K562 (cell line): ENCODE measurements at regions not wholly inside any gene's neighbourhood (a gene's known extent, or its start where the extent isn't known, plus 50 kb on each side); places are given as distances from the start of the nearest gene placed in this dataset.

ENCODE experiments used
- SAFB ChIP-seq: fragments of 200-400 bp; formaldehyde crosslinking; IDR thresholded peaks from 2 replicates; pipeline ENCODE4 v1.6.1; 2017; ENCODE audit warnings: low read depth, low read length, borderline replicate concordance
- ZC3H8 ChIP-seq: fragments of 450-650 bp; IDR thresholded peaks from 2 replicates; pipeline ENCODE4 v1.6.1; 2017
- TF ChIP-seq, protein P1 (sequence below): fragments of 250-450 bp; sonication (Bioruptor Pico); IDR thresholded peaks from 2 replicates; pipeline ENCODE4 v1.4.0; 2020
- TF ChIP-seq, protein P2 (sequence below), 3 experiments: fragments of 200-800 bp in 1 of 3; fragments of 250-450 bp in 1 of 3; fragments of 450-650 bp in 1 of 3; sonication (Bioruptor Pico) in 1 of 3; sonication (Bioruptor generic) in 1 of 3; formaldehyde crosslinking in 1 of 3; IDR thresholded peaks; 2 replicates each; pipeline versions ENCODE4 v1.6.1 to v1.8.0; 2016 to 2022; ENCODE audit warnings: mild to moderate bottlenecking in 2 of 3, missing genetic modification characterization in 2 of 3, missing compliant biosample characterization in 1 of 3, moderate library complexity in 1 of 3

DNA sequence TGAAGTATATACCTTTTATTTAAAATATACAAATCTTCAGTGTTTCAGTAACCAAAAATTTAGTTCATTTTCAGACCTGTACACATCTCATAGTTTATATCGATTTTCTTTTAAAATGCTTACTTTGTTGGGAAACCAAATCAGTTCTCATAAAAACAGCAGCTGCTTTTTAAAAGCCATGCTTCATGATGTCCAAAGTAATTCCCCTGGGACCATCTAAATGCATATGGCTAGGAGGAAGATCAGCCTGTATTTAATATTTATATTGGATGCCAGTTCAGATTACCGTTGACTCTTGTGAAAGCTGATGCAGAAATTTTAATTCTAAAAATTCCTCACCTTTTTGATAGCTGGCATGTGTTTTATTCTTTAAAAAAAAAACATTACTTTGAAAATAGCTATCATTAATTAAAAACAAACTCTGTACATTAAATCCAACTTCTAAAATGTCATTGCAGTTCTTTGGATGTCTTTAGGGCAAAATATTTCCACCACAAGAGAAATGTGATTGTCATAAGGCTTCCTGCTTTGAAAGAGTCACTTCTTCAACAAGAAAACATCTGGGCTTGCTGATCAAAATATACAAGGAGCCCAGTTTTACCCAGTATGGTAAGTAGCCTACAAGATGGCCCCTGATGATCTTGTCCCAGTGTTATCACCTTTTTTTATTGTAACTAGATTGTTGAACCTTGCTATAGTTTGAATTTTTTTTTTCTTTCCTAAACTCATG lies 1242.9 kb upstream of the CDH6 start (continued):
- TF ChIP-seq, protein P1, sequence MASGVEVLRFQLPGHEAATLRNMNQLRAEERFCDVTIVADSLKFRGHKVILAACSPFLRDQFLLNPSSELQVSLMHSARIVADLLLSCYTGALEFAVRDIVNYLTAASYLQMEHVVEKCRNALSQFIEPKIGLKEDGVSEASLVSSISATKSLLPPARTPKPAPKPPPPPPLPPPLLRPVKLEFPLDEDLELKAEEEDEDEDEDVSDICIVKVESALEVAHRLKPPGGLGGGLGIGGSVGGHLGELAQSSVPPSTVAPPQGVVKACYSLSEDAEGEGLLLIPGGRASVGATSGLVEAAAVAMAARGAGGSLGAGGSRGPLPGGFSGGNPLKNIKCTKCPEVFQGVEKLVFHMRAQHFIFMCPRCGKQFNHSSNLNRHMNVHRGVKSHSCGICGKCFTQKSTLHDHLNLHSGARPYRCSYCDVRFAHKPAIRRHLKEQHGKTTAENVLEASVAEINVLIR (CRISPR knock-in tag) = no peak
- TF ChIP-seq SAFB = no peak
- TF ChIP-seq, protein P2, sequence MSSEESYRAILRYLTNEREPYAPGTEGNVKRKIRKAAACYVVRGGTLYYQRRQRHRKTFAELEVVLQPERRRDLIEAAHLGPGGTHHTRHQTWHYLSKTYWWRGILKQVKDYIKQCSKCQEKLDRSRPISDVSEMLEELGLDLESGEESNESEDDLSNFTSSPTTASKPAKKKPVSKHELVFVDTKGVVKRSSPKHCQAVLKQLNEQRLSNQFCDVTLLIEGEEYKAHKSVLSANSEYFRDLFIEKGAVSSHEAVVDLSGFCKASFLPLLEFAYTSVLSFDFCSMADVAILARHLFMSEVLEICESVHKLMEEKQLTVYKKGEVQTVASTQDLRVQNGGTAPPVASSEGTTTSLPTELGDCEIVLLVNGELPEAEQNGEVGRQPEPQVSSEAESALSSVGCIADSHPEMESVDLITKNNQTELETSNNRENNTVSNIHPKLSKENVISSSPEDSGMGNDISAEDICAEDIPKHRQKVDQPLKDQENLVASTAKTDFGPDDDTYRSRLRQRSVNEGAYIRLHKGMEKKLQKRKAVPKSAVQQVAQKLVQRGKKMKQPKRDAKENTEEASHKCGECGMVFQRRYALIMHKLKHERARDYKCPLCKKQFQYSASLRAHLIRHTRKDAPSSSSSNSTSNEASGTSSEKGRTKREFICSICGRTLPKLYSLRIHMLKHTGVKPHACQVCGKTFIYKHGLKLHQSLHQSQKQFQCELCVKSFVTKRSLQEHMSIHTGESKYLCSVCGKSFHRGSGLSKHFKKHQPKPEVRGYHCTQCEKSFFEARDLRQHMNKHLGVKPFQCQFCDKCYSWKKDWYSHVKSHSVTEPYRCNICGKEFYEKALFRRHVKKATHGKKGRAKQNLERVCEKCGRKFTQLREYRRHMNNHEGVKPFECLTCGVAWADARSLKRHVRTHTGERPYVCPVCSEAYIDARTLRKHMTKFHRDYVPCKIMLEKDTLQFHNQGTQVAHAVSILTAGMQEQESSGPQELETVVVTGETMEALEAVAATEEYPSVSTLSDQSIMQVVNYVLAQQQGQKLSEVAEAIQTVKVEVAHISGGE (CRISPR knock-in tag; IDR thresholded peaks at IDR 0.05) = no peak
- no peak for TF ChIP-seq ZC3H8
- TF ChIP-seq, all 486 proteins: peak for 0
